Neural cell (in vitro differentiated cells): ENCODE measurements at regions not wholly inside any gene's neighbourhood (a gene's known extent, or its start where the extent isn't known, plus 50 kb on each side); places are given as distances from the start of the nearest gene placed in this dataset.

Experiments used
- H2AFZ ChIP-seq: fragments of 200-600, 300-800 bp; sonication (generic), shearing (Covaris generic); 2 replicates; pipeline ENCODE4 v1.6.0; 2014; ENCODE audit warnings: low read depth, mild to moderate bottlenecking, antibody characterized with exemption, low read length, moderate library complexity
- H3F3A ChIP-seq: fragments of 200-600 bp; shearing (Covaris generic); 2 replicates; pipeline ENCODE4 v1.6.1; 2016; ENCODE audit warnings: mild to moderate bottlenecking, moderate library complexity, mixed read lengths, antibody characterized with exemption, low read length; ENCODE audit not compliant: insufficient read depth, poor library complexity, severe bottlenecking
- H3K27ac ChIP-seq: fragments of 200-600, 300-800 bp; sonication (generic), shearing (Covaris generic); 2 replicates; pipeline ENCODE4 v1.5.1; 2014; ENCODE audit warnings: mild to moderate bottlenecking, low read length, moderate library complexity
- H3K27me3 ChIP-seq: fragments of 300-800, 200-600 bp; sonication (generic), shearing (Covaris generic); 2 replicates; pipeline ENCODE4 v1.6.0; 2014; ENCODE audit warnings: mild to moderate bottlenecking, low read depth, low read length, moderate library complexity; ENCODE audit not compliant: insufficient read depth
- H3K36me3 ChIP-seq: fragments of 300-800, 200-600 bp; sonication (generic), shearing (Covaris generic); 2 replicates; pipeline ENCODE4 v1.5.1; 2014; ENCODE audit warnings: mild to moderate bottlenecking, antibody characterized with exemption, low read length, moderate library complexity; ENCODE audit not compliant: insufficient read depth
- H3K4me2 ChIP-seq: fragments of 300-800, 200-600 bp; sonication (generic), shearing (Covaris generic); 2 replicates; pipeline ENCODE4 v1.6.0; 2014; ENCODE audit warnings: mild to moderate bottlenecking, low read length
- H3K4me3 ChIP-seq: fragments of 300-800, 200-600 bp; sonication (generic), shearing (Covaris generic); 2 replicates; pipeline ENCODE4 v1.5.1; 2014; ENCODE audit warnings: mild to moderate bottlenecking, low read length, moderate library complexity
- H3K79me2 ChIP-seq: fragments of 200-600 bp; shearing (Covaris generic); replicated peaks from 2 replicates; pipeline ENCODE4 v1.6.0; 2014; ENCODE audit warnings: mild to moderate bottlenecking, low read length, moderate library complexity; ENCODE audit not compliant: insufficient read depth
- H3K9ac ChIP-seq: fragments of 300-800, 200-600 bp; sonication (generic), shearing (Covaris generic); 2 replicates; pipeline ENCODE4 v1.6.1; 2016; ENCODE audit warnings: mild to moderate bottlenecking, low read length, mixed read lengths
- H3K9me2 ChIP-seq: fragments of 200-600 bp; shearing (Covaris generic); 2 replicates; pipeline ENCODE4 v1.6.1; 2016; ENCODE audit warnings: mild to moderate bottlenecking, low read length, mixed read lengths; ENCODE audit not compliant: insufficient read depth
- H3K9me3 ChIP-seq: fragments of 200-600, 300-800 bp; sonication (generic), shearing (Covaris generic); 2 replicates; pipeline ENCODE4 v1.6.1; 2016; ENCODE audit warnings: mild to moderate bottlenecking, mixed run types, low read length, moderate library complexity, mixed read lengths
- H4K20me1 ChIP-seq: fragments of 200-600 bp; shearing (Covaris generic); 2 replicates; pipeline ENCODE4 v1.6.1; 2016; ENCODE audit warnings: mild to moderate bottlenecking, mixed run types; ENCODE audit not compliant: insufficient read depth
- CTCF ChIP-seq: fragments of 450-650 bp; IDR thresholded peaks from 2 replicates; pipeline ENCODE4 v1.5.1; 2014; ENCODE audit warnings: antibody characterized with exemption, mild to moderate bottlenecking, moderate library complexity; ENCODE audit not compliant: poor library complexity, severe bottlenecking
- EP300 ChIP-seq: fragments of 450-650 bp; conservative IDR thresholded peaks from 2 replicates; pipeline ENCODE4 v1.6.1; 2014; ENCODE audit warnings: antibody characterized with exemption, mild to moderate bottlenecking, moderate library complexity; ENCODE audit not compliant: poor library complexity, severe bottlenecking
- EZH2 ChIP-seq: fragments of 200-600, 300-800 bp; shearing (Covaris generic), sonication (generic); IDR thresholded peaks from 2 replicates; pipeline ENCODE4 v1.6.1; 2014; ENCODE audit warnings: antibody characterized with exemption, low read length, borderline replicate concordance, mild to moderate bottlenecking; ENCODE audit not compliant: insufficient read depth, poor library complexity, severe bottlenecking
- MXI1 ChIP-seq: fragments of 450-650 bp; conservative IDR thresholded peaks from 2 replicates; pipeline ENCODE4 v1.6.1; 2014; ENCODE audit warnings: antibody characterized with exemption, mild to moderate bottlenecking; ENCODE audit not compliant: poor library complexity, severe bottlenecking
- POLR2AphosphoS5 ChIP-seq: IDR thresholded peaks from 2 replicates; pipeline ENCODE4 v1.6.1; 2012
- RAD21 ChIP-seq: fragments of 450-650 bp; conservative IDR thresholded peaks from 2 replicates; pipeline ENCODE4 v1.6.1; 2014; ENCODE audit warnings: antibody characterized with exemption, mild to moderate bottlenecking, moderate library complexity
- SMC3 ChIP-seq: fragments of 450-650 bp; conservative IDR thresholded peaks from 2 replicates; pipeline ENCODE4 v1.6.1; 2014; ENCODE audit warnings: antibody characterized with exemption, mild to moderate bottlenecking, moderate library complexity; ENCODE audit not compliant: poor library complexity
- TAF1 ChIP-seq: IDR thresholded peaks from 2 replicates; pipeline ENCODE4 v1.6.1; 2012; ENCODE audit warnings: low read depth
- TF ChIP-seq, protein P1 (sequence below): IDR thresholded peaks from 2 replicates; pipeline ENCODE4 v1.6.1; 2012; ENCODE audit warnings: borderline replicate concordance

DNA sequence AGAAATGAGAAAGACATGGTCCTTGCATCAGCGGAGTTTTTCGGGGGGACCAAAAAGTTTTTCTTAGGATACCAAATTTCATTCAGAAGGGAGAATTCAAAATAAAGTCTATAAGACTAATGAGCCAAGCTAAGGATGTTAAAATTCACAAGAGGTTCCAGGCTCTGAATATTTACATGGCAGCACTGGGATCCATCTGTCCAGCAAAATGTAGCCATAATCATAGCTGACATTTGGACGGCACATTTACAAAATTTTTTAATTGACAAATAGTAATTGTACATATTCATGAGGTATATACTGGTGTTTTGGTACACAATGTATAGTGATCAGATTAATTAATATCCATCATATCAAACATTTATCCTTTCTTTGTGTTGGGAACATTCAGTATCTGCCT, 107.9 kb downstream of the ZNF648 start:
- Histone ChIP-seq H3K36me3 (no peaks in the 10 kb centered on the region), H3K4me2 (no peak overlapping the region), H3K4me3 (no peak overlapping the region), H4K20me1 (no peaks in the 10 kb centered on the region), H3K9me3 (no peaks in the 10 kb centered on the region), H2AFZ (no peak overlapping the region), H3K27ac (no peak overlapping the region), H3K9me2 (no peaks in the 10 kb centered on the region), H3K27me3 (no peaks in the 10 kb centered on the region), H3F3A (no peaks in the 10 kb centered on the region), H3K79me2 (no peaks in the 10 kb centered on the region), H3K9ac (no peak overlapping the region)
- TF ChIP-seq SMC3: no peak
- no peak for TF ChIP-seq RAD21
- TF ChIP-seq POLR2AphosphoS5: no peak
- TF ChIP-seq TAF1: no peak
- no peak for TF ChIP-seq CTCF

DNA sequence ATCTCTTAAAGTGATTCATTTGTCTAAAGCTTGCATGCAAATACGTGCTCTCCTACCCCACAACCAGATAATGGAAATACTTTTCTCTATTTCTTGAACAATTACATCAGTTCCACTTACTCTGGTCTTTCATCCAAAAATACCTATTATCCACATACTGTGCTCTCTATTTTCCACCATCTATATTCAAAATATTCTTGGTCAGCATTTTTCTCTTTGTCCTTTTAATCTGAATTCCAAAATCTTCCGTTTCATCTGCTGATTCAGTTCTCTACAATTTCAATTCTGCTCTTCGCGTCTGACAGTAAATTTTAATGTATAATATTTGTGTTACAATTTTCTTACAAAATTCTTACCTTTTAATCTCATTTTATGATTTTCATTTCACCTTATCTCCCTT, 110.3 kb downstream of the ZNF648 start:
- no peak overlapping the region for H3K4me2 ChIP-seq
- no peak overlapping the region for H3K4me3 ChIP-seq
- no peaks in the 10 kb centered on the region for H3K27me3 ChIP-seq
- no peaks in the 10 kb centered on the region for H4K20me1 ChIP-seq
- no peaks in the 10 kb centered on the region for H3F3A ChIP-seq
- no peaks in the 10 kb centered on the region for H3K9me3 ChIP-seq
- no peaks in the 10 kb centered on the region for H3K36me3 ChIP-seq
- no peaks in the 10 kb centered on the region for H3K79me2 ChIP-seq
- no peak overlapping the region for H3K9ac ChIP-seq
- H3K27ac ChIP-seq: no peak overlapping the region
- no peaks in the 10 kb centered on the region for H3K9me2 ChIP-seq
- H2AFZ ChIP-seq: no peak overlapping the region
- TF ChIP-seq SMC3: no peak
- no peak for TF ChIP-seq CTCF
- TF ChIP-seq EP300: no peak
- no peak for TF ChIP-seq RAD21
- TF ChIP-seq EZH2: no peak
- TF ChIP-seq, protein P1, sequence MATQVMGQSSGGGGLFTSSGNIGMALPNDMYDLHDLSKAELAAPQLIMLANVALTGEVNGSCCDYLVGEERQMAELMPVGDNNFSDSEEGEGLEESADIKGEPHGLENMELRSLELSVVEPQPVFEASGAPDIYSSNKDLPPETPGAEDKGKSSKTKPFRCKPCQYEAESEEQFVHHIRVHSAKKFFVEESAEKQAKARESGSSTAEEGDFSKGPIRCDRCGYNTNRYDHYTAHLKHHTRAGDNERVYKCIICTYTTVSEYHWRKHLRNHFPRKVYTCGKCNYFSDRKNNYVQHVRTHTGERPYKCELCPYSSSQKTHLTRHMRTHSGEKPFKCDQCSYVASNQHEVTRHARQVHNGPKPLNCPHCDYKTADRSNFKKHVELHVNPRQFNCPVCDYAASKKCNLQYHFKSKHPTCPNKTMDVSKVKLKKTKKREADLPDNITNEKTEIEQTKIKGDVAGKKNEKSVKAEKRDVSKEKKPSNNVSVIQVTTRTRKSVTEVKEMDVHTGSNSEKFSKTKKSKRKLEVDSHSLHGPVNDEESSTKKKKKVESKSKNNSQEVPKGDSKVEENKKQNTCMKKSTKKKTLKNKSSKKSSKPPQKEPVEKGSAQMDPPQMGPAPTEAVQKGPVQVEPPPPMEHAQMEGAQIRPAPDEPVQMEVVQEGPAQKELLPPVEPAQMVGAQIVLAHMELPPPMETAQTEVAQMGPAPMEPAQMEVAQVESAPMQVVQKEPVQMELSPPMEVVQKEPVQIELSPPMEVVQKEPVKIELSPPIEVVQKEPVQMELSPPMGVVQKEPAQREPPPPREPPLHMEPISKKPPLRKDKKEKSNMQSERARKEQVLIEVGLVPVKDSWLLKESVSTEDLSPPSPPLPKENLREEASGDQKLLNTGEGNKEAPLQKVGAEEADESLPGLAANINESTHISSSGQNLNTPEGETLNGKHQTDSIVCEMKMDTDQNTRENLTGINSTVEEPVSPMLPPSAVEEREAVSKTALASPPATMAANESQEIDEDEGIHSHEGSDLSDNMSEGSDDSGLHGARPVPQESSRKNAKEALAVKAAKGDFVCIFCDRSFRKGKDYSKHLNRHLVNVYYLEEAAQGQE: no peak
- TF ChIP-seq POLR2AphosphoS5: no peak
- no peak for TF ChIP-seq MXI1
- no peak for TF ChIP-seq TAF1
